ENCODE measurements at regions not wholly inside any gene's neighbourhood (a gene's known extent, or its start where the extent isn't known, plus 50 kb on each side); places are given as distances from the start of the nearest gene placed in this dataset.

DNA sequence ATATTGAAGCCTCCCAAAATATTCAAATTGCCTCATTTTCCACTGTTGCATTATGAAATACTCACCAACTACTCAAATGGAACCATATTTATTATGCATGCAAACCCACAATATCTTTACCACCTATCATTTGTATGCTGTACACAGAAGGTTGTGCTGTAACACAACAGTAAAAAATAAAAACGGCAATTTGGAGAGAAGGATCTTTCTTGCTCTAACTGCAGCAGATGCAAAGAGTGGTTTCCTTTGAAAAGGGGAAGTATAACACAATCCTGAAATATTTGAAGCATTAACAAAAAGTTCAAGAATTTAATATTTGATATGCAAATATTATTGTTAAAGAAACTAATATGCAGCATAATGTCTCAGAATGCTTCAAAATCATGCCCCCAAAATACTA, 244.5 kb upstream of the SUCLG2 start:
- 53 to 64% methylated on average over 1 of the region's 1 CpG for WGBS, 2 donors
- Histone ChIP-seq H3K27me3 (no peaks in the 10 kb centered on the region), H3K9me3 (no peaks in the 10 kb centered on the region), H3K36me3 (no peaks in the 10 kb centered on the region), H3K4me3 (no peak overlapping the region), H3K4me1 (no peaks in the 10 kb centered on the region), H3K27ac (no peak overlapping the region)
- TF ChIP-seq, protein P1, sequence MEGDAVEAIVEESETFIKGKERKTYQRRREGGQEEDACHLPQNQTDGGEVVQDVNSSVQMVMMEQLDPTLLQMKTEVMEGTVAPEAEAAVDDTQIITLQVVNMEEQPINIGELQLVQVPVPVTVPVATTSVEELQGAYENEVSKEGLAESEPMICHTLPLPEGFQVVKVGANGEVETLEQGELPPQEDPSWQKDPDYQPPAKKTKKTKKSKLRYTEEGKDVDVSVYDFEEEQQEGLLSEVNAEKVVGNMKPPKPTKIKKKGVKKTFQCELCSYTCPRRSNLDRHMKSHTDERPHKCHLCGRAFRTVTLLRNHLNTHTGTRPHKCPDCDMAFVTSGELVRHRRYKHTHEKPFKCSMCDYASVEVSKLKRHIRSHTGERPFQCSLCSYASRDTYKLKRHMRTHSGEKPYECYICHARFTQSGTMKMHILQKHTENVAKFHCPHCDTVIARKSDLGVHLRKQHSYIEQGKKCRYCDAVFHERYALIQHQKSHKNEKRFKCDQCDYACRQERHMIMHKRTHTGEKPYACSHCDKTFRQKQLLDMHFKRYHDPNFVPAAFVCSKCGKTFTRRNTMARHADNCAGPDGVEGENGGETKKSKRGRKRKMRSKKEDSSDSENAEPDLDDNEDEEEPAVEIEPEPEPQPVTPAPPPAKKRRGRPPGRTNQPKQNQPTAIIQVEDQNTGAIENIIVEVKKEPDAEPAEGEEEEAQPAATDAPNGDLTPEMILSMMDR (IDR thresholded peaks at IDR 0.05), result no peak
- TF ChIP-seq EP300 (IDR thresholded peaks at IDR 0.05) (no peak), POLR2A (IDR thresholded peaks at IDR 0.05) (no peak)
- DNase-seq (ENCODE audit: low spot score in 2 of 2), result no peak

DNA sequence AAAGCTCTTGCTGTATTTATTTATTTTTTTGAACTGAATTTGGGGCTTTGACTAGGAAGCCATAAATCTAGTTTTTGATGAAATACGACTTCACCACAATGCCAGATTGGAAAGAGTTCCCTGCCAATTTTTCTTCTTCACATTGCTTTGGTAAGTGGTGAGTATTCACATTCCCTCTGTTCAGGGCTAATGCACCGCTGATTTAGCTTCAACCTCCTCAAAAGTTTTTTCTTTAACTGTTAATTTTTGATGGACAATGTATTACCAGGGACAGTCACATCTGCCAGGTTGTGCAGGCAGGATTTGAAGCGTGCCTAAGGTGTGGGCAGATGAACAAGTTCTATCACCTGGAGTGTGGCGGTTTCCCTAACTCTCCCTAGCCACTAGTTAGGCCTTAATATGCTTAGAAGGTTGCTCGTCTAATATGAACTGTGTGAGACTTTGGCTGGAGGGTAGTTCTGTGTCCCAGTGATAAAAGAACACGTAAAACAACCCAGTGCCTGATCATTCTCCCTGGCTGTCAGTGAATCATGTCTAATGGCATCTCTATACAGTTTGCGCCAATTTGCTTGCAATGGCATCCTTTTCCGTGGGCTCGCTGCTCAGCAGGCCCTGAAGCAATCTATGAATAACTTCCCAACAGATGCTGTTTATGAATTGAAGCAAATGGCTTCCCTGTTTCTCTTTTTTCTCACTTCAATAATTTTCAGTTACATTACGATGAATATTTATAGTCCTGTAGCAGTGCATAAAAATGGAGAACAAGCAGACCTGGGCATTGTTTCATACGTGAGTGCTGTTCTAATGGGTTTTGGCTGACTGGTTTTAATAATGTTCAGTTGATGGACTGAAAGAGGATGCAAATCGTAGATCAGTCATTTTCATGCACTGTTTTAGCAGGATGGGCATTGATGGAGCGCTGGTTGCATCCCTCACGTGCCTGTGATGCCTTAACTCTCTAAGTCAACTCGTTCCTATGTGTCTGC, 243.2 kb upstream of the SUCLG2 start:
- H3K9me3 ChIP-seq, result no peaks in the 10 kb centered on the region
- no peaks in the 10 kb centered on the region for H3K4me1 ChIP-seq
- TF ChIP-seq EP300 (IDR thresholded peaks at IDR 0.05), result no peak
- DNase-seq (ENCODE audit: low spot score in 2 of 2), result no peak
- H3K36me3 ChIP-seq, result no peaks in the 10 kb centered on the region
- H3K27ac ChIP-seq, result no peak overlapping the region
- H3K27me3 ChIP-seq, result no peaks in the 10 kb centered on the region
- H3K4me3 ChIP-seq, result no peak overlapping the region
- WGBS, 2 donors, result 80 to 81% methylated on average over 15 of the region's 15 CpGs

DNA sequence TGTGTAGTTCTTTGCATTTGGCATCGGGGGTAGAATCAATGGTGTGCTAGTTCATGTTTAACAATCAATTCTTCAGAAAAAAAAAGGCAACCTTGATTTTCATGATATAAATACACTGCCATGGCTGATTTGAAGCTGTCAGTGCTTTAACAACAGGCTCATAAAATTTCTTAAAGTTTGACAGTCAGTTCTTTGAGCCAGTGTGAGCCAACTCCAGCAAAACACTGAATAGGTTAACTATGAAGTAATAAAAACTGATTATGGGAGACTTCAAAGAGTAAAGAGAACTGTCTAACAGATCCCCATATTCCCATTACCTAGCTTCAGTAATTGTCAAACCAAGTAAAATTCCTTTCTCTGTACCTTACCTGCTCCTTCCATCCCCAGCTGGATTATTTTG, 241.7 kb upstream of the SUCLG2 start:
- TF ChIP-seq, protein P1 (IDR thresholded peaks at IDR 0.05), result no peak
- H3K27me3 ChIP-seq, result no peaks in the 10 kb centered on the region
- DNase-seq (ENCODE audit: low spot score in 2 of 2), result no peak

DNA sequence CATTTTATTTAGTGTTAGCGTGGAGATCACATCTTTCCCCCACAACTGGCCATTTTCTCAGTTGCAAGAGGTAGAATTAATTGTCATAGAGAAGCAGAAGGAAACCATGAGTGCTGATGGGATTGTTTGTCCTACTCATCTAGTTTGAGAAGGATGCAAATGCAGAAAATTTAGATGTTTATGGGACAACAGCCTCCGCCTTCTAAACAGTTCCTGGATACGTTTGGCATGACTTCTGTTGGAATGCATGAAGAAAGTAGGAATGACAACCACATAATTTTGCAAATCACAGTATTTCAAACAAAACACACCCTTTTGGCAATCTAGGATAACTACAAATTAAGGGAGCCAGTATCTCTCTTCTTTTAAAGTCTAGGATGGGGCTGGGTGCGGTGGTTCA, 240.1 kb upstream of the SUCLG2 start:
- TF ChIP-seq POLR2A (IDR thresholded peaks at IDR 0.05) (no peak), EP300 (IDR thresholded peaks at IDR 0.05) (no peak)
- TF ChIP-seq, protein P1 (IDR thresholded peaks at IDR 0.05), result no peak
- H3K36me3 ChIP-seq, result no peaks in the 10 kb centered on the region
- H3K9me3 ChIP-seq, result peaks cover 0 to 10% (median 3%) of the 10 kb centered on the region in 4 donors
- no peaks in the 10 kb centered on the region for H3K4me1 ChIP-seq
- DNase-seq (ENCODE audit: low spot score in 2 of 2), result no peak
- no peaks in the 10 kb centered on the region for H3K27me3 ChIP-seq
- no peak overlapping the region for H3K27ac ChIP-seq
- 85 to 93% methylated on average over 4 of the region's 4 CpGs for WGBS, 2 donors
- no peak overlapping the region for H3K4me3 ChIP-seq

More for the DNA sequence above, 241.7 kb upstream of the SUCLG2 start:
- Histone ChIP-seq H3K27ac (no peak overlapping the region), H3K4me1 (no peaks in the 10 kb centered on the region), H3K36me3 (no peaks in the 10 kb centered on the region), H3K4me3 (no peak overlapping the region), H3K9me3 (no peaks in the 10 kb centered on the region)
- 66 to 75% methylated on average over 1 of the region's 1 CpG for WGBS, 2 donors

DNA sequence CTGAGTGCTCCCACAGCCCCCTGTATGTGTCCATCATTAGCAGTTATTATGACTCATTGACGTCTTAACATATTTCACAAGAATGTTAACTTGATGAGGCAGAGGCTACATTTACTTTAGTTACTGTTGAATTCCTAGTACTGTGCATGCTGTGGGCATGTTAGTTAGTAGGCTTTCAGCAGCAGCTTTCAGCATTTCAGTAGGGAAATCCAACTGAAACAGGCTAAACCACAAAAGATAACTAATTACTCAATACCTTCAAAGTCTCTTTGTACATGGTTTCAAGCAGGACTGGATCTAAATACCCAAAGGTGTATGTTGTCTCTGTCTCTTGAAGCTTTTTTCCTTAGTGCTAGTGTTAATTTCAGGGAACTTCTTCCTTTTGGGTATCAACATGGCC, 229.9 kb upstream of the SUCLG2 start:
- no peak for TF ChIP-seq EP300 (IDR thresholded peaks at IDR 0.05)
- TF ChIP-seq POLR2A (IDR thresholded peaks at IDR 0.05), result no peak
- Histone ChIP-seq H3K27ac (no peak overlapping the region), H3K9me3 (peaks cover 0 to 6% (median under 1%) of the 10 kb centered on the region in 4 donors), H3K4me3 (no peak overlapping the region), H3K27me3 (no peaks in the 10 kb centered on the region), H3K4me1 (no peaks in the 10 kb centered on the region), H3K36me3 (no peaks in the 10 kb centered on the region)
- no peak for DNase-seq (ENCODE audit: low spot score in 2 of 2)
- WGBS, 2 donors, result 76 to 88% methylated on average over 1 of the region's 1 CpG

DNA sequence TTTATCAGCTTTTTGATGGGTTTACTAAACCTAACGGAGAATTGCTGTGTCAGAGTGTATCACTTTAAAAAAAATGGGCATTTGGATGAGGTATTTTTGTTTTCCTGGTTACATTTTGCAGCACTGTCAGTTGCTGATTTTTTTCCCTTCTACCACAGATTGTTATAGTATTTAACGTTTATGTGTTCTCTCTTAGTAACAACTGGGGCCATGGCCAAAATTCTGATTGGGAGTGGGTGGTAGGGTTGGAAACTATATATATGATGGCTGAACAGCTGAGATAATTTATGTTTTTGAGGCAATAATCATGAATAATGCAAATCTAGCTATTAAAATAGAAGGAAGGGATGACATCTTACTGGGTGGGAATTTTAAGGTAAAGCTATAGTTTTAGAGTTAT, 229.4 kb upstream of the SUCLG2 start:
- Histone ChIP-seq H3K4me3 (no peak overlapping the region), H3K9me3 (peaks cover 0 to 2% (median 0%) of the 10 kb centered on the region in 4 donors), H3K4me1 (no peaks in the 10 kb centered on the region), H3K27ac (no peak overlapping the region), H3K27me3 (no peaks in the 10 kb centered on the region), H3K36me3 (no peaks in the 10 kb centered on the region)
- 41 to 54% methylated on average over 2 of the region's 2 CpGs for WGBS, 2 donors
- TF ChIP-seq EP300 (IDR thresholded peaks at IDR 0.05) (no peak), POLR2A (IDR thresholded peaks at IDR 0.05) (no peak)
- TF ChIP-seq, protein P1 (IDR thresholded peaks at IDR 0.05), result no peak
- no peak for DNase-seq (ENCODE audit: low spot score in 2 of 2)

Data from tibial nerve (tissue), 4 donors.